ENCODE measurements at regions not wholly inside any gene's neighbourhood (a gene's known extent, or its start where the extent isn't known, plus 50 kb on each side); places are given as distances from the start of the nearest gene placed in this dataset.

- no peak overlapping the region for H3K4me3 ChIP-seq (ENCODE audit: control insufficient read depth, low read depth, low read length)
- TF ChIP-seq CTCF (IDR thresholded peaks at IDR 0.05; ENCODE audit: control insufficient read depth, insufficient read depth, low read depth, low read length, missing control alignments), result no peak
- DNase-seq (ENCODE audit: low read depth), result no peak
Observed at GRCh38 chr12:126224032-126224431, 1158.8 kb downstream of the AACS start.

DNA sequence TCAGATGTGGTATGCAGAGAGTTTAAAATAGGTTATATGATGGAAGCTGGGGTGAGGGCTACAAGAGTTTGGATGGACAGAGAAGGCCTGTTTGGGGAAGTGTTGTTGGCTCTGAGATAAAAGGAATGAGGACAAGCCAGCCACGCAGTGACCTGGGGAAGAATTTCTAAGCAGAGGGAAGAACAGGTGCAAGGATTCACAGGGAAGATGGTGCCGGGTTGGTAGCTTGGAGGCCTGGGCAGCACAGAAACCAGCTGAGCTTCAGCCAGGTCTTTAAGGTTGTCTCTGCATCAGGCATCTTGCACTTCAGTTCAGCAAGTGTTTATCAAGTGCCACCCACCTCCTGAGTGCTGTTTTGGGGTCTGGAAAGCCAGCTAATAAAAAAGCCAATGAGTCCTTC lies 1163.7 kb downstream of the AACS start:
- no peak for TF ChIP-seq CTCF (IDR thresholded peaks at IDR 0.05; ENCODE audit: control insufficient read depth, insufficient read depth, low read depth, low read length, missing control alignments)
- no peak for DNase-seq (ENCODE audit: low read depth)
- no peak overlapping the region for H3K4me3 ChIP-seq (ENCODE audit: control insufficient read depth, low read depth, low read length)

DNA sequence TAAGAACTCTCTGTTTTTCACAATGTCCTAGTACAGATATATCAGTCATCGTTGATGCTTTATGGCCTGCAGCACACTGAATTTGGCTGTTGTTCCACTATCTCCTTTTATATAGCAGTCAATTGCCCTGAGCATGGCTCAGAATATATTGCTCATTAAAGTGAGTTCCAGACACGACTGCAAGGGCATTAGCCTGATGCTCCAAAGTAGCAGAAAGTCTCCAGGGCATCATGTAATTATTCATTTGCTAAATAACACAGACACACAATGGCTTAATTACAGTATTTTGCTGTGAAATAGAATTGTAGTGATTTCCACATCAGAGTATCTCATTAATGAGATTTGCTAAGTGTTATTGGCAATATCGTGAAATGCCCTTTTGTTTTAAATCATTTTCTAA lies 1167.5 kb downstream of the AACS start:
- DNase-seq (ENCODE audit: low read depth), result no peak
- no peak for TF ChIP-seq CTCF (IDR thresholded peaks at IDR 0.05; ENCODE audit: control insufficient read depth, insufficient read depth, low read depth, low read length, missing control alignments)
- H3K4me3 ChIP-seq (ENCODE audit: control insufficient read depth, low read depth, low read length), result no peak overlapping the region

DNA sequence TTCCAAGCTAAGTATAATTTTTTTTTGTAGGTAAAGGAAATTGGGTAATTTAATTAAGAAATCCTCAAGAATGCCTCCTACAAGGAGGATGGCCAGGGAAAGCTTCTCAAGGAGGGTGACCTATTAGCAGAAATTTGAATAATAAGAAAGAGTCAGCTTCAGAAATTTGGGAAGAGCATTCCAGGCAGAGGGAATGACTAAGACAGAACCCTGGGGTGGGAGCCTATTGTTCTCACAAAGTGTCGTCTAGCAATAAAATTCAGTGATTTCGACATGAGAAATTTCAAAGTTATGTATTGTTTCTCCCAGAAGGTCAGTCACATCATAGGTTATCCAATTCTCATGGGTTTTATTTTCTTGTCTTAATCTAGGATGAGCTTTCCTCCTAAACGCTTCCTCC lies 1168.4 kb downstream of the AACS start:
- no peak for TF ChIP-seq CTCF (IDR thresholded peaks at IDR 0.05; ENCODE audit: control insufficient read depth, insufficient read depth, low read depth, low read length, missing control alignments)
- DNase-seq (ENCODE audit: low read depth), result no peak
- H3K4me3 ChIP-seq (ENCODE audit: control insufficient read depth, low read depth, low read length), result no peak overlapping the region

GRCh38 chr12:126243814-126244440 lies 1178.7 kb downstream of the AACS start:
- no peak for TF ChIP-seq CTCF (IDR thresholded peaks at IDR 0.05; ENCODE audit: control insufficient read depth, insufficient read depth, low read depth, low read length, missing control alignments)
- H3K4me3 ChIP-seq (ENCODE audit: control insufficient read depth, low read depth, low read length), result no peak overlapping the region
- no peak for DNase-seq (ENCODE audit: low read depth)

GRCh38 chr12:126247936-126248335 lies 1182.7 kb downstream of the AACS start:
- no peak for TF ChIP-seq CTCF (IDR thresholded peaks at IDR 0.05; ENCODE audit: control insufficient read depth, insufficient read depth, low read depth, low read length, missing control alignments)
- no peak overlapping the region for H3K4me3 ChIP-seq (ENCODE audit: control insufficient read depth, low read depth, low read length)
- no peak for DNase-seq (ENCODE audit: low read depth)
